Erythroblast (primary cell): ENCODE measurements at regions not wholly inside any gene's neighbourhood (a gene's known extent, or its start where the extent isn't known, plus 50 kb on each side); places are given as distances from the start of the nearest gene placed in this dataset.

Experiments used
- DNase-seq, 2 experiments: peaks; one replicate each; lab custom pipeline; 2025; lab: John Stamatoyannopoulos, UW
- GATA1 ChIP-seq: IDR thresholded peaks from 2 replicates; pipeline ENCODE4 v1.6.1; 2011; ENCODE audit warnings: low read depth, mild to moderate bottlenecking, control low read depth, low read length, moderate library complexity
- POLR2A ChIP-seq: IDR thresholded peaks from 2 replicates; pipeline ENCODE4 v1.6.1; 2011; ENCODE audit warnings: mild to moderate bottlenecking, low read length

DNA sequence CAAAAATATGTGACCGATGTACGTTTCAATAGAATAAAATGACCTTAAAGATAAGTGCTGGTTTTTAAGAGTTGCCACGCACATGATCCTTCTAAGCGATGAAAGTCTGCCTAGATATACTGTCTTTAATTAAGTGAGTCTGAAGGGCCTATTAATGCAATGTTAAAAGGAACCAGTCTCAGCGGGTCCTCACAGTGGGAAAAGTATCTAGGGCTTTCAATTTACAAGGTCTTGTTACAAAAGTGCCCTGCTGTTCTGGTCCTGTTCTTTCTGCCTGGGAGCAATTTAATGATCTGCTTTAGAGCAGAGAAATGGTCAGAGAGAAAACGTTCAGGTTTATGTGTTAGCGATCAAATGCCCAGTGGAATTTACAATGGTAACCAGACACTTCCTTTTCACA lies 864.0 kb downstream of the KCNJ2 start:
- TF ChIP-seq POLR2A = no peak
- TF ChIP-seq GATA1 = no peak
- no peak for DNase-seq

DNA sequence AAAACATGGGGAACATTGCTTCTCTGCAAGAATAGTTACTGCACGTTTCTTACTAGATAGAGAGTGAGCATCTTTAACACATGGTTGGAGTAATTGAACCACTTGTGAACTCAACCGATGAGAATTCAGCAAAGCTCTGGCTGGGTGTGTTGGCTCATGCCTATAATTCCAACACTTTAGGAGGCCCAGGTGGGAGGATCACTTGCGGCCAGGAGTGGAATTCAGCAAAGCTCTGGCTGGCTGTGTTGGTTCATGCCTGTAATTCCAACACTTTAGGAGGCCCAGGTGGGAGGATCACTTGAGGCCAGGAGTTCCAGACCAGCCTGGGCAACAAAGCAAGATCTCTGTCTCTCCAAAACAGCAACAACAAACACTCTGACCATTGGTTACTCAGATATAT lies 865.9 kb downstream of the KCNJ2 start:
- no peak for TF ChIP-seq POLR2A
- TF ChIP-seq GATA1 = no peak
- no peak for DNase-seq

DNA sequence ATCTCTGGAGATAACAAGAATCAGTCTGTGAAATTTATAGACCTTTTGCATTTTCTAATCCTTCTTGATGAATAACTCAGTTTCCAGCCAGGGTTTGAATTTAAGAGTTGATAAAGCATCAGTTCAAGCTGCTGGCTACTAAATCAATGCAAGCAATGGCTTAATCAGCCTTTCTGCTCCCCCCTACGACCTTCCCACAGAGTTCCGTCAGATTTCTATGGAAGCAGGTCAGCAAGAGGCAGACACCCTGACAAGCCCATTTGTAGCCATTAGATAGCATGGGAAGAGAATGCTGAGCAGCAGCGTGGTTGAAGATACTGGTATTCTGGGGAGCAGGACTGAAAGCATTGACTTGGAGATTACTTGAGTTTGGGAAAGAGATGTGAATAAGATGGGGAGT lies 868.1 kb downstream of the KCNJ2 start:
- no peak for DNase-seq
- no peak for TF ChIP-seq POLR2A
- no peak for TF ChIP-seq GATA1

DNA sequence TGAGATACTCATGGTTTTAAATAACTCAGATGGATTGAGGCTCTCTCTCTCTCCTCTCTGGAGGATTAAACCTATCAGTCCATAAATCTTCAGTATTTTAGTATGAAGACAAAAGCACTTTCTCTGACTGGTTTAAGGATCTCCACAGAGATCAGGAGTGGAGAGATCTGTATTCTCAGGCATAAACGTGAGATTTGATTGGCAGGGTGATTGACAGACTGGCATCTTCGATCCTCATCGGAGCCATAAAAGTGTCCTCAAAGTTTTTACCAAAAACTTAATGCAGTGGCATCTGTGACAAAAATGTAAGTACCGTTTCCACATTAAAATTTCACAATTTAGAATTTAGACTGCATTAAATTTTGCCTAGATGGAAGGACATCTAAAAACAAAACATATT lies 870.1 kb downstream of the KCNJ2 start:
- DNase-seq = no peak
- no peak for TF ChIP-seq POLR2A
- TF ChIP-seq GATA1 = no peak

- TF ChIP-seq POLR2A (no peak), GATA1 (no peak)
- no peak for DNase-seq
Measured at GRCh38 chr17:71052971-71053370, 883.6 kb downstream of the KCNJ2 start.

GRCh38 chr17:71055128-71055527 lies 885.8 kb downstream of the KCNJ2 start:
- DNase-seq = no peak
- TF ChIP-seq GATA1 (no peak), POLR2A (no peak)

DNA sequence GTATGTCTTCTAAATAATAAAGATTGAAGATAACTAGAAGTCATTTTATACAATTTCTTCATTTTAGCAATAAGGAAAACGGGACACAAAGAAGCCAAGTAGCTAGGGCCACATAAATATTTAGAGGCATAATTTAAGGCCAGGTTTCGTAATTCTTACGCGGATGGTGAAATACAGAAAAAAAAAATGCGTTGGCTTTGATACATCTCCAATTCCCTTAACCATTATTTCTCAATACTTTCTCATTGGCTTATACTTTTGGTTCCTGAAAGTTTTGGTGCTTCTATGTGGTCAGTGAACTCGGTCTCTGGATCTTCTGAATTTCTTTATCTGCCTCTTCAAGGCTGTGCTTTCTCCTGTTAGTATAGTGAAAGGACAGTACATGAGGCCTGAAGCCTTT lies 888.1 kb downstream of the KCNJ2 start:
- TF ChIP-seq POLR2A = no peak
- no peak for TF ChIP-seq GATA1
- no peak for DNase-seq

DNA sequence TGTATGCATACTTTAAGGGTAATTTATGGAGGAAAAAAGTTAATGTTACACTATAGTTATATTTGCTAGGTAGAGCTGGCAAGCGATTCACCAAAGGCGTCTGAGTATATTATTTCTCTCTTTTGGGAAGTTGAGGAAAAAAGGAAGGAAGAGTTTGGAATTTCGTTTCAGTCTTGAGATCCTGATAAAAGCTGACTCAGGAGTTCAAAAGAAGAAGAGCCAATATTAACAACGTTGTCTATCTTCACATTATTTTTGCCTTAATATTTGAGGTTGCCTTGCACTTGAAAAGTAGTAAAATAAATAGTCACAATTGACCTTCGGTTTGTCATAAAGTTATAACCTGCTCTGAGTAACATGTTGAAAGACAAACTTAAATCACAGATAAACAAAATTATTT lies 888.6 kb downstream of the KCNJ2 start:
- TF ChIP-seq POLR2A (no peak), GATA1 (no peak)
- DNase-seq = no peak

DNA sequence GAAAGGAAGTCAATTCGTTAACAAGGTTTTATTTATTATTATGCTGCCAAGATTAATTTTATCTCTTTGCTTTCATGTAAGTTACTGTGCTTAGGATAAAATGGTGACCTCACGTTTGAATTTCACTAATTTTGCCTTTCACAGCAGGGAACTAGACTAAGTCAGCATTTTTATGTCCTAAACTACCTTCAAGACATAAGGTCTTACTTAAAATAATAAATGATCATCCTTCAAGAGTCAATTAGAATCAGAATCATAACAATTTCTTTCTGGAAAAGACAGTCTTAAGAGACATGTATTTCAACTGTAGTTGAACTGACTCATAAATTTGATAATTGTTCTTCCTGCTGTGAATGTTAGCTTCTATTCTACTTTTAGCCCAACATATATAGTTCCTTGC lies 893.8 kb downstream of the KCNJ2 start:
- TF ChIP-seq GATA1 = no peak
- TF ChIP-seq POLR2A = no peak
- DNase-seq = no peak

DNA sequence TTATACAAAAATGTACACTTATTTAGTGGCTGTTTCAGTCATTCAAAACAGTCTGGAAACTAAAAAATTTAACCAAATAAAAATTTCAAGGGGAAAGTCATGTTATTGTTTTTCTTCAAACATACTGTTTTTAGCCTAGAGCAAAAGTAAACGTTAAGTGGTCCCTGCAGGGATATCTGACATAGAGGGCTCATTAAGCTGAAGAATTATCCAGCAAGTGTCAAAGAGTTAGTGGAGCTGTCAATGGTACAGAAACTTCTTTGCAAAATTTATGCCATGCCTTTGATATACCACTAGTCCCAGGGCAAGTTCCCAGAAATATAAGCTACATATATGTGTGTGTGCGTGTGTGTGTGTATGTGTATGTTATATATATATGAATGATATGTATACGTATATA lies 894.2 kb downstream of the KCNJ2 start:
- DNase-seq = no peak
- TF ChIP-seq GATA1 (no peak), POLR2A (no peak)

GRCh38 chr17:71067669-71068407 lies 898.5 kb downstream of the KCNJ2 start:
- TF ChIP-seq GATA1 (no peak), POLR2A (no peak)
- DNase-seq = no peak

DNA sequence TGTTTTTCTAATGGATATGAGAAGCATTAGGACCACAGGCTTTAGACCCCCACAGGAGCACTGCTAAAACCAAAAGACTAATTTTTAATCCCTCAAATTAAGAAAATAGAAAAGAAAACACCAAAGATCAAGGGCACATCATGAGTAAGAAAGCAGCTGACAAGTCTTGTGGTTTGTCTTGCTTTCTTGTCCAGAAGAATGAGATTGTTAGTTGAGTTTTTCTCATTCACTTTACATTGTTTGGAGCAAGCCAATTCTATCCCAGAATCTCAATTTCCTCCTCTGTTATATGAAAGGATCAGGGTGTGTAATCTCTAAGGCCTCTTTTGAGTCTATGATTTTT lies 899.0 kb downstream of the KCNJ2 start:
- DNase-seq = no peak
- TF ChIP-seq GATA1 (no peak), POLR2A (no peak)

DNA sequence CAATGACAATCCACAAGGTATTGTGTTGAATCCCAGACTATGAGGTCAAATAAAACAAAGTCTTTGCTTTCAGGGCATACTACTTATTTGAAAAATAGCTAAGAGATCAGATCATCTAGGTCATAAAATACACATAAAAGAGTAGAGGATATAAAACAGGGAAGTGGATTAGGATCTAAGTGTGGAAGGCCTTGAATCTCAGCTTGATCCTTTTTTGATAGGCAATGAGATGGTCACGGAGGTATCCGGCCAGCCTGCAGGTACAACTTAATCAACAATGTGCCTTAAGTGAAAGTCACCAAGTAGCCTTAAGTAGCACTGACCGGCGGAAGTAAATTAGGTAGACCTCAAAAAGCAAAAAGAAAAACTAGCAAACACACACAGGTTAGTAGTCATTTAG lies 901.7 kb downstream of the KCNJ2 start:
- no peak for TF ChIP-seq POLR2A
- DNase-seq = no peak

DNA sequence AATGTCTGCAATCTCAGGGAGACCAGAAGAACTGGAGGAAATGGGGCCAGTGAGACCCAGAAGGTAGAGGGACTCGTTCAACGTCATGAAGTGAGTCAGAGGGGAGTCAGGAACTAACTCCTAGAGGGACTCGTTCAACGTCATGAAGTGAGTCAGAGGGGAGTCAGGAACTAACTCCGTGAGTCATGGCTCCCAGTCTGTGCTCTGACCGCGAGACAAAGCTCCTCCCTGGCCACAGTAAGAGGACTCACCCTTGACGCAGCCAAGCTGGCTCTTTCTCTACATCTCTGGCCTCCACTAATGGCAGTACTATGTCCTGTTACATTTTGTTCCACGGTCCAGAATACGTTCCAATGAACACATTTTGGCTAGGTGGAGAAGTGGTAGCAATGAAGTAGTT lies 902.5 kb downstream of the KCNJ2 start:
- DNase-seq = no peak
- no peak for TF ChIP-seq POLR2A
- no peak for TF ChIP-seq GATA1

DNA sequence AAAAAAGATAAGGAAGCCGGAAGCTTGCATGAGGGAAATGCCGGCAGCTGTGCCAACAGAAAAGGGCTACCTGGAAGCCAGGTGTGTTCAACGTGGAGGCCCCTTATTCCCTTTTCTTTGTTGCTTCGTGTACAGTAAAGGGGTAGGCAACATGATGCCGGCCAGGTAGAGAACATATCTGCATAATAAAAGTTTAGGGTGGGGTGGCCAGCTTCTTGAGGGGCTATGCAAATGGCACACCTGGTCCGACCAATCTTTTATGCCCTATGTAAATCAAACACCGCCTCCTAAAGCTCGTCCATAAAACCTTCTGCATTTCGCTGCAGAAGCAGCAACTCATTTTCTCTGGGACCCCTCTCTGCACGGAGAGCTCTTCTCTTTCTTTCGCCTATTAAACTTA lies 911.6 kb downstream of the KCNJ2 start:
- DNase-seq = no peak
- TF ChIP-seq POLR2A (no peak), GATA1 (no peak)

DNA sequence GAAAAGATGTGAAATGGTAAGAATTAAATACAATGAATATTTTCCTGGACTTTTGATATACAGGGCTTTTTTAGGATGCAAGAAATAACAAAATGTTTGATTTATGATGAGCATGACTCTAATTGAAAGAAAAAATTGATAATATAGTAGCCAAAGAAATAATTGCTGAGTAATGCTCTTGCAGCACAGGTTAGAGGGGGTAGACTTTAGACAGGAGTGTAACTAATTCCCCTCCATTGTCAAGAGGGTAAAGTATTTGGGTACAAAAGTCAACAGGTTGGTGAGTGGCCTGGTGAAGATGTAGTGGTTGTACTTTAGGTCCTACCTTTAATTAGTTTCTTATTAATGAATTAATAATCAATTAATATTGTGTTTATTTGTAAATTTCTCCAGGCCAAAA lies 912.3 kb downstream of the KCNJ2 start:
- no peak for TF ChIP-seq GATA1
- TF ChIP-seq POLR2A = no peak

DNA sequence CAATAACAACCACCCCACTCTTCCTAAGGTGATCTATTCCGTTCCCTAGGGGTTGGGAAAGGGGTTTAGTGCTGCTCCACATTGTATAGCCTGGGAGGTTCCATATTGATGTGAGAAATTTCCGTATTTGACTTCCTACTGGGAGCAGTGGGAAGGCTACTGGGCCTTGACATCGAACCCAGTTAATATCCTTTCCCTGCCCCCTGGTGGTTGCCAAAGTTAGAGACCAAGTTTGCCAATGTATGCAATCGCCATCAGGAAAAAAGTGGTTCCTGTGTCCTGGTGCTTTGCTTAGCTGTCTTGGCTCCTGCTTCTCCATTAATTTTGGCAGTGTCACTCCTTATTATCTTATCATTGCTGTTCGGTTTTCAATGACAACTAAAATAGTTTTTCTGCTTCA lies 914.9 kb downstream of the KCNJ2 start:
- TF ChIP-seq GATA1 (no peak), POLR2A (no peak)

More for the DNA sequence above, 912.3 kb downstream of the KCNJ2 start:
- no peak for DNase-seq

More for the DNA sequence above, 914.9 kb downstream of the KCNJ2 start:
- DNase-seq = peak in 1 of 2 experiments; percentile 5
